NCI-H526 treated with DMSO at 0.1 percent for 48 hours (cell line): ENCODE measurements at regions not wholly inside any gene's neighbourhood (a gene's known extent, or its start where the extent isn't known, plus 50 kb on each side); places are given as distances from the start of the nearest gene placed in this dataset.
"Not testable (repeated sequence)": the region's sequence is repeated elsewhere in the genome, so short reads cannot be mapped to it uniquely, and the experiment has no call there.

Source experiments
- DNase-seq: peaks from one replicate; lab custom pipeline; 2025; lab: John Stamatoyannopoulos, UW

GRCh38 chr9:12993466-12993865, 218.6 kb downstream of the LURAP1L start:
- no peak for DNase-seq

DNA sequence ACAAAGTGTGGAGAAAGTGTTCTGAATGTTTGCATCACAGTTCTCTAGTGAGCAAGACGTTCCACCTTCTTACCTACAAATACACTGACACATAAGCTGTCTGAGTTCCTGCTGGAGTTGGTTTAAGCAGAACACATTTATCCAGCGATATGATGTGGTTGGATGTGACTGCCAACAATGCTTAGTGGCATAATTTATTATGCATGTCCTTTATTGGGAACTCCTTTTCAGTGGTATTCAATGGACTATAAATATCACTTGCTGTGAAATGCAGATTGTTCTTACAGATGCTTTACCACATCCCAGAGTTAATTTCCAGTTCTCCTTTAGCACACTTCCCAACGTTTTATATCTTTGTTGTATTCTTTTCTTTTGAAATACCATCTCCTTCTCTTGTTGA, 222.2 kb downstream of the LURAP1L start:
- DNase-seq, result no peak

DNA sequence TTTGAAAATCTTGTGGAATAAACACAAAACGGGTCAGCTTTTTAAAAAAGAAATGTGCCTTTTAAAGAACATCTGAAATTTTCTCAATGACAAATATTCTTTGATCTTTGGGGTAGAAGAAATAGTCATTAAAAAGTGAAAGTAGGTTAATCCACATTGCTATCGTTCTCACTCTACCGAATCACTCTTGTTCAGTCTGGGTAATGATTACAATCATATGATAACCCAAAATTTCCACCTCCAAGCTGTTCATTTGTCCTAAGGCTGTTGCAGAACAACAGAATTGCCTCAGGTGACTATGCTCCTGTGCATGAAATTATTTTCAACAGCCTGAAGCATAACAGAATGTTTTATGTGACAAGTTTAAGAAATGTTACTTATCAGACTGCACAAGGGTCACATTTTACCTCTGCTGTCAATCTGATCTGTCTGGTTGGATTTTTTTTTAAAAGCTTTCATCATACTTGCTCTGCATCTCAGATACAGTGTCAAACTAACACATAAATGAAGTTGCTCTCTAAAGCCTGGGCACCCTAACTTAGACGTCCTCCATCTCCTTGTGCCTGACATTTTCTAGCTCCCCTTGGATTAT, 227.3 kb downstream of the LURAP1L start:
- no peak for DNase-seq

DNA sequence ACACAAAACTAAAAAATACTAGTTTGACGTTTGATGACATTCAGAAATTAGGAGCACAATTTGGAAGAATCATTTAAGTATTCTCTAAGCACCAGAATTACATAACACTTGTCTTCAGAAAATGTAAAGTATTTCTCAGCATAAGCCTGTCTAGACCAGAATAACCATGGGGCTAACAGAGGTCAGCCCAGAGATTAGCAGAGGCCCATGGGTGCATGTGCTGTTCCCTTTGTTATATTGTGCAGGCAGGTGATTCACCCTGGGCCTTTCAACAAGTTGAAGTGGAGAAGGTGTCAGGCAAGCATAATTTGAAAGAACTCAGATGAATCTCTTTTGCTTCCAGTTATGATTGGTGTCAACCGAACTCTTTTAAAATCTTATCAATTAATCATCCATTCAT, 227.9 kb downstream of the LURAP1L start:
- DNase-seq, result no peak

DNA sequence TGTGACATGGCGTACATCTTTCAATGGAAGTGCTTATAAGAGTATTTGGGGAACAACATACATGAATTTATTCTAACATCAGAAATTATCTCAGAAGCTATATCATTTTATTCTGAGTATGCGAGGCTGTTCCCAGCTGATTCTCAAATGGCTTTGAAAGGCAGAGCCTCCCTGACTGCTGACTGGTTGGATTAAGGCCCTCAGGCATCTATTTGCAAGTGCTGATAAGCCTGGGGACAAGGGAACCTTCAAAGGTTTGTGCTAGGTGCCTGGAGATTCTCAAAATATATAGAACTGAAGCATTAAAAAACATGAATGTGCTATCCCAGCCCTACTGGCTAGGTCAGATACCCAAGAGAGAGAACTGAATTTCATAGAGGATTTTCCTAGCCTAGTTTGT, 235.1 kb downstream of the LURAP1L start:
- DNase-seq, result no peak

GRCh38 chr9:13013991-13014883, 239.4 kb downstream of the LURAP1L start:
- no peak for DNase-seq

- no peak for DNase-seq
Measured at GRCh38 chr9:13017260-13017659, 242.4 kb downstream of the LURAP1L start.

GRCh38 chr9:13020146-13021040, 245.6 kb downstream of the LURAP1L start:
- DNase-seq, result no peak

- DNase-seq, result no peak
Measured at GRCh38 chr9:13022756-13023155, 247.9 kb downstream of the LURAP1L start.

- no peak for DNase-seq
Measured at GRCh38 chr9:13023498-13023897, 248.7 kb downstream of the LURAP1L start.

DNA sequence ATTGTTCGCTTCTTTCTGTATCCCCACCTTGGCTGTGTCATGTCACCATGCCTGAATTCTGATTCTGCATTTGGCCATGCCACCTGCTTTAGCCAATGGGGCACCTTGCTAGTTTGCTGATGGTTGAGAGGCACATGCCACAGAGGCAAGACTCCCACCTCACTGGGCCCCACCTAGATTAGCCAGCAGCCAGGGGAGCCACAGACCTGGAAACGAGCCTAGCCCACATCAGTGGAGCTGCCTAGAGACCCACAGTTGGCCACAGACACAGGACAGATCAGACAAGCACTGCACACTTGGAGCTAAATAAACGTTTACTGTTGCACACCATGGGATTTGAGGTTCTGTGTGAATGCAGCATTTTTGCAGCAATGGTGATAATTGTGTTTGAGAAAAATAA, 252.1 kb downstream of the LURAP1L start:
- DNase-seq, result no peak

- no peak for DNase-seq
Measured at GRCh38 chr9:13027879-13028278, 251.6 kb downstream of the MPDZ start.

DNA sequence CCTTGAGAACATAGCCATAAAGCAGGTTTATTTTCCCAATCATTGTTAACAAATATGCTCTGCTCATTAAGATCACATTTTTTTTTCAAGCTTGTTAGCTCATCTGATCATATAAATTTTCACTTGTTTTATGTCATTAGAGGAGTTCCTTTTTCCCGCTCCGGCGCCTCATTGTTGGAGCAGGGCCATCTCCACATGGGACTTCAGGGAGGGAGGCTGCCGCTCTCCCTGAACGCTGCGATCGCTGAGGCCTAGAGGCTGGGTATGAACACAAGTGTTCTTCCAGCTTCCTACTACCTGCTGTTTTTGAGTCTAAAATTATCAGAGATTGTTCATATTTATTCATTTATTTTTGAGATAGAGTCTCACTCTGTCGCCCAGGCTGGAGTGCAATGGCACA, 246.9 kb downstream of the MPDZ start:
- no peak for DNase-seq

DNA sequence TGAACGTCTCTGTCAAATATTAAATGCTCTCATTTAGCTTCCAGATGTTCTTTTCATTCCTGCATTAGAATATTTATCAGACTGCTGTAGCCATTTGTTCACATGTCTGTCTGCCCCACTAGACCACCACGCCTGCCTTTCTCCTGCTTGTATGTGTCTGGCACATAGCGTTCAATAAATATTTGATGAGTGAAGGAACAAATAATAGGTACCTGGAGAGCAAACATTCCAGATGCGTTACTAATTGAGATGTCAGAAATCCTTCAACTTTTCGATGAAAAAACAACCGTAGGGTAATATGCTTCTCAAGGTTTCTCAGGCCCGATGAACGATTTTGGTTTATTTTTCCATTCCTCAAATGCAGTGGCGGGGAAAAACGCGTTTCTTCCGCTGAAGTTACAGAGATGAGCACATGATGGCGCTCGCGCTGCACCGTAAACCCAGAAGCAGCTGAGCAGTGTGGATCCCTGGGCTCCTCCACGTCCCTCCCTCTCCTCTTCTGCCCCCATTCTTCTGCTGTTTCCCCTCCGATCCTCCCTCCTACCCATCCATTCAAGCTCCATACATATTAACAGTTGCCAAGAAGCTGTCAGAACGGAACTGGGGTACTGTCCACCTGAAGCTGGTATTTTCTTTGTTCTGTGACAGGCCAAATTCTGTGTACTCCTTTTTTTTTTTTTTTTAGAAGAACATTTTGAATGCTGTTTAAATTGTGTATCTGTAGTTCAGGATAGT, 245.4 kb downstream of the MPDZ start:
- DNase-seq, result peak; percentile 66

DNA sequence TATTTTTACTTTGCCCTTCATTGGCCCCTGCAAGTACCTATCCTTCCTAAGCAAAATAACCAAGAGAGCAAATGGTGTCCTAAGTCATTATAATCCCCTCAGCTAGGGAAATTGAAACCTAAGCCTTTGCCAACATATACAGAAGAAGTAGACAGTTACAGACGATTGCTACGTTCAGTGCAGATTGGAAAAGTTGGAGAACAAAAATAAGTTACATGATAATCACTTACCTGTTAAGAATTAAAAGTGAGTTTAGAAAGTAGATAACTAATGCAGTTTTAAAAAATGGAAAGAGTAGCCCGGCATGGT, 244.8 kb downstream of the MPDZ start:
- no peak for DNase-seq

- no peak for DNase-seq
Measured at GRCh38 chr9:13035822-13036221, 243.7 kb downstream of the MPDZ start.

DNA sequence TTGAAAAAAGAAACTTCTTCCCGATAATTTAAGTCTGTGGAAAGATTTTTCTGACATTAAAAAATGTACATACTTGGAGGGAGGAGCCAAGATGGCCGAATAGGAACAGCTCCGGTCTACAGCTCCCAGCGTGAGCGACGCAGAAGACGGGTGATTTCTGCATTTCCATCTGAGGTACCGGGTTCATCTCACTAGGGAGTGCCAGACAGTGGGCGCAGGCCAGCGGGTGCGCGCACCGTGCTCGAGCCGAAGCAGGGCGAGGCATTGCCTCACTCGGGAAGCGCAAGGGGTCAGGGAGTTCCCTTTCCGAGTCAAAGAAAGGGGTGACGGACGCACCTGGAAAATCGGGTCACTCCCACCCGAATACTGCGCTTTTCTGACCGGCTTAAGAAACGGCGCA, 241.7 kb downstream of the MPDZ start:
- DNase-seq, result not testable (repeated sequence)

DNA sequence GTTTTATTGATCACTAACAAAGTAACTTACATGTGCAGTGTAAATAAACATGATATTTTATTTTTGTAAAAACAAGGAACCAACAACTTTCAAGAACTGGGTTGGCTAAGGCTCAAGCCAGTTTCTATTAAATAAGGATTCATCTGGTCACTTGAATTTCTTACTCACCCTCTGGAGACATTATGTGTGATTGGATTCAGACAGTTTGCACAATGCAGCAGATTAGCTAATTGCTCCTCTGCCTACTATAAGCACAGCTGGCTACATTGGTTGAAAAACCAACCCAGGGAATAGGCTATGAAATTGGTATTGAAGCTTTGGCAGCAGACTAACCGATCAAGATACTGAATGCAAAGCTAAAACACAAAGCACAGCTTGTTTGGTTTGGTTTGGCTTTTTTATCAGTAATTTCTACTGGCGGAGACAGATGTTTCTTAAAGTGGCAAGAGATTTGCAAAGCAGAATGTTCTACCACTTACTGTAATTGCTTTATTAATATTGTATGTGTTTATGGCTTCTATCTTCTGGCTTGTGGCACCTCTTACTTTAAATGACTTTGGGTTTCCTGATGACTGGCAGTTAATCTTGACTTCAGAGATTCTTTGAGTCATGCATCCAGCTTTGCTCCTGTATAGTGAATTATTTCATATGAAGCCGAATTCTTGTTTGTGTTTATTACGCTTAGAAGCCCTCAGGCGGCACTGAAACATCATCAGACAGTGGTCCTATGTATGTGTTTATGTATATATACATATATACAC, 231.5 kb downstream of the MPDZ start:
- no peak for DNase-seq

DNA sequence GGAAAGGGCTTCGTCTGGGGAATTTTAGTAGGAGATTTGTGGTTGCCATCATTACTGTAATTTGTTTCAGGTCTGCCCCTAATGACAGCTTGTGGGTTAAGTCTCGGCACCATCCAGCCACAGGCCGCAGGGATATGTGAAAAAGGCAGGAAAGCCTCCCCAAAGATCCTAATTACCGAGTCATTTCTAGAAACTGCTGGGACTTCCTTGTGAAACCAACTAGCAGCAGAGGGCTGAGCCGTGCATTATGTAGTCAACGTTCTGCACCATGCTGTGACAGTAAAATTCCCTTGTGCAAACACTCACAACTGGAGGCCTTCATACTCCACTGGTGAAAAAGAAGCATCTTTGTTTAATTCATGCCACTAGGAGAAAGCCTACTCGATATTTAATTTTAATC, 230.3 kb downstream of the MPDZ start:
- no peak for DNase-seq

GRCh38 chr9:13053504-13053903, 226.0 kb downstream of the MPDZ start:
- no peak for DNase-seq

GRCh38 chr9:13054389-13054788, 225.1 kb downstream of the MPDZ start:
- DNase-seq, result no peak
